IMR-90 (cell line): ENCODE measurements at regions not wholly inside any gene's neighbourhood (a gene's known extent, or its start where the extent isn't known, plus 50 kb on each side); places are given as distances from the start of the nearest gene placed in this dataset.
A peak's percentile ranks its signal among the peaks of the same experiment; 100 is the strongest.

Experiments
- ATAC-seq: fragments of 200-7000 bp; cut with Tn5 transposase; 2 replicates; pipeline ENCODE4 v1.9.1; 2020; ENCODE audit warnings: low read depth, mild to moderate bottlenecking, moderate library complexity
- BruUV-seq: library from RNA; stranded (reverse); fragments of 400-500 nt; replicated peaks from 2 replicates; lab custom pipeline; 2021; lab: Mats Ljungman, UMichigan
- CTCF ChIA-PET: fragments of 300-600 bp; formaldehyde crosslinking; extraction: SDS; loops from one replicate; lab custom pipeline; 2021; ENCODE audit warnings: antibody characterized with exemption; lab: Yijun Ruan, JAX
- POLR2A ChIA-PET: fragments of 300-600 bp; sonication (Branson Sonifier 250); formaldehyde crosslinking; loops from one replicate; lab custom pipeline; 2022; ENCODE audit warnings: antibody characterized with exemption; ENCODE audit not compliant: unreplicated experiment; lab: Charles Lee
- DNase-seq: peaks from one replicate; pipeline ENCODE4 v3.0.0; 2013
- H2AFZ ChIP-seq: replicated peaks from 2 replicates; pipeline ENCODE3; 2013; ENCODE audit warnings: low read length, mild to moderate bottlenecking; ENCODE audit not compliant: poor library complexity
- H2AK5ac ChIP-seq: 2 replicates; pipeline ENCODE4 v1.6.1; 2013; ENCODE audit warnings: low read depth, low read length, inconsistent platforms
- H2AK9ac ChIP-seq: replicated peaks from 2 replicates; pipeline ENCODE3; 2013; ENCODE audit warnings: mild to moderate bottlenecking, low read depth, low read length, moderate library complexity; ENCODE audit not compliant: poor library complexity
- H2BK120ac ChIP-seq: 2 replicates; pipeline ENCODE4 v1.6.1; 2013; ENCODE audit warnings: low read depth, low read length, inconsistent platforms
- H2BK15ac ChIP-seq: 3 replicates; pipeline ENCODE4 v1.6.1; 2013; ENCODE audit warnings: low read depth, low read length, inconsistent platforms
- H2BK20ac ChIP-seq: 2 replicates; pipeline ENCODE4 v1.6.1; 2013; ENCODE audit warnings: low read depth, mild to moderate bottlenecking, inconsistent platforms, low read length, moderate library complexity
- H2BK5ac ChIP-seq: 2 replicates; pipeline ENCODE4 v1.6.1; 2013; ENCODE audit warnings: mild to moderate bottlenecking, low read depth, low read length, inconsistent platforms; ENCODE audit not compliant: poor library complexity, severe bottlenecking
- H3K14ac ChIP-seq: replicated peaks from 2 replicates; pipeline ENCODE4 v1.6.1; 2013; ENCODE audit warnings: low read depth, low read length, inconsistent platforms
- H3K18ac ChIP-seq: 2 replicates; pipeline ENCODE4 v1.6.1; 2013; ENCODE audit warnings: low read depth, low read length, control low read depth
- H3K23ac ChIP-seq: 2 replicates; pipeline ENCODE4 v1.6.1; 2013; ENCODE audit warnings: low read depth, low read length, inconsistent platforms
- H3K27ac ChIP-seq: 2 replicates; pipeline ENCODE4 v1.5.1; 2013; ENCODE audit warnings: mild to moderate bottlenecking, control low read depth, low read length; ENCODE audit not compliant: insufficient read depth
- H3K27me3 ChIP-seq: 2 replicates; pipeline ENCODE4 v1.6.1; 2013; ENCODE audit warnings: low read length; ENCODE audit not compliant: control insufficient read depth, insufficient read depth
- H3K36me3 ChIP-seq: 2 replicates; pipeline ENCODE4 v1.6.1; 2013; ENCODE audit warnings: low read length, mixed read lengths; ENCODE audit not compliant: control insufficient read depth, insufficient read depth
- H3K4ac ChIP-seq: 2 replicates; pipeline ENCODE4 v1.6.1; 2013; ENCODE audit warnings: low read depth, low read length, inconsistent platforms
- H3K4me1 ChIP-seq: 2 replicates; pipeline ENCODE4 v1.6.1; 2013; ENCODE audit warnings: low read length, mixed read lengths; ENCODE audit not compliant: control insufficient read depth, insufficient read depth
- H3K4me2 ChIP-seq: 2 replicates; pipeline ENCODE4 v1.6.1; 2013; ENCODE audit warnings: low read depth, mild to moderate bottlenecking, control low read depth, low read length, moderate library complexity
- H3K4me3 ChIP-seq: 2 replicates; pipeline ENCODE4 v1.5.1; 2013; ENCODE audit warnings: low read depth, mild to moderate bottlenecking, control low read depth, low read length, moderate library complexity; ENCODE audit not compliant: insufficient read depth
- H3K56ac ChIP-seq: 2 replicates; pipeline ENCODE4 v1.6.1; 2013; ENCODE audit warnings: low read length, inconsistent platforms; ENCODE audit not compliant: insufficient read depth; ENCODE audit errors: extremely low read depth
- H3K79me1 ChIP-seq, 2 experiments: 2 replicates each; pipeline ENCODE4 v1.6.1; 2013; ENCODE audit warnings: low read length in 2 of 2, inconsistent platforms in 1 of 2, low read depth in 1 of 2
- H3K9ac ChIP-seq: 2 replicates; pipeline ENCODE4 v1.6.1; 2013; ENCODE audit warnings: low read depth, low read length, control low read depth
- H3K9me1 ChIP-seq: 2 replicates; pipeline ENCODE4 v1.6.1; 2013; ENCODE audit warnings: low read length, inconsistent platforms; ENCODE audit not compliant: insufficient read depth
- H3K9me3 ChIP-seq: 2 replicates; pipeline ENCODE4 v1.6.1; 2013; ENCODE audit warnings: low read length; ENCODE audit not compliant: control insufficient read depth, insufficient read depth
- H4K20me1 ChIP-seq: 2 replicates; pipeline ENCODE4 v1.6.1; 2013; ENCODE audit warnings: low read length, inconsistent platforms; ENCODE audit not compliant: insufficient read depth
- H4K5ac ChIP-seq: 2 replicates; pipeline ENCODE4 v1.6.1; 2013; ENCODE audit warnings: mild to moderate bottlenecking, low read depth, low read length, control low read depth
- H4K8ac ChIP-seq, 2 experiments: 2 replicates each; pipeline ENCODE4 v1.6.1; 2013; ENCODE audit warnings: low read depth in 2 of 2, low read length in 2 of 2, control low read depth in 1 of 2, inconsistent platforms in 1 of 2
- H4K91ac ChIP-seq: 2 replicates; pipeline ENCODE4 v1.6.1; 2013; ENCODE audit warnings: low read depth, low read length, inconsistent platforms; ENCODE audit not compliant: insufficient read depth
- BHLHE40 ChIP-seq: fragments of 150-350 bp; IDR thresholded peaks from 2 replicates; pipeline ENCODE4 v1.6.1; 2016; ENCODE audit warnings: mild to moderate bottlenecking, low read depth, low read length
- CEBPB ChIP-seq: IDR thresholded peaks from 2 replicates; pipeline ENCODE4 v1.6.1; 2012; ENCODE audit warnings: low read depth, low read length, improper control_type of control experiment
- CHD1 ChIP-seq: IDR thresholded peaks from 2 replicates; pipeline ENCODE4 v1.6.1; 2012; ENCODE audit warnings: low read depth, low read length, improper control_type of control experiment
- FOS ChIP-seq: fragments of 150-350 bp; IDR thresholded peaks from 2 replicates; pipeline ENCODE4 v1.6.1; 2016; ENCODE audit warnings: low read depth, low read length
- MAFK ChIP-seq: IDR thresholded peaks from 2 replicates; pipeline ENCODE4 v1.6.1; 2012; ENCODE audit warnings: low read depth, low read length, improper control_type of control experiment
- MAZ ChIP-seq: IDR thresholded peaks from 2 replicates; pipeline ENCODE4 v1.6.1; 2012; ENCODE audit warnings: low read depth, mild to moderate bottlenecking, low read length, improper control_type of control experiment, moderate library complexity, borderline replicate concordance
- MXI1 ChIP-seq: IDR thresholded peaks from 2 replicates; pipeline ENCODE4 v1.6.1; 2012; ENCODE audit warnings: low read depth, mild to moderate bottlenecking, low read length, moderate library complexity, borderline replicate concordance
- NFE2L2 ChIP-seq: fragments of 150-350 bp; IDR thresholded peaks from 2 replicates; pipeline ENCODE4 v1.6.1; 2016; ENCODE audit warnings: low read depth, mild to moderate bottlenecking, low read length
- POLR2A ChIP-seq: IDR thresholded peaks from 2 replicates; pipeline ENCODE4 v1.6.1; 2012; ENCODE audit warnings: mild to moderate bottlenecking, low read depth, low read length
- RAD21 ChIP-seq: IDR thresholded peaks from 2 replicates; pipeline ENCODE4 v1.6.1; 2012; ENCODE audit warnings: low read length, improper control_type of control experiment
- RCOR1 ChIP-seq: IDR thresholded peaks from 2 replicates; pipeline ENCODE4 v1.6.1; 2012; ENCODE audit warnings: mild to moderate bottlenecking, low read length, improper control_type of control experiment; ENCODE audit not compliant: insufficient replicate concordance
- RFX5 ChIP-seq: IDR thresholded peaks from 2 replicates; pipeline ENCODE4 v1.8.0; 2012; ENCODE audit warnings: low read depth, mild to moderate bottlenecking, low read length, moderate library complexity
- SMC3 ChIP-seq: fragments of 150-350 bp; IDR thresholded peaks from 2 replicates; pipeline ENCODE4 v1.6.1; 2016; ENCODE audit warnings: low read depth, mild to moderate bottlenecking, antibody characterized with exemption, low read length, moderate library complexity
- WGBS, 2 experiments: methylation state at CpG; one replicate each; pipeline versions ENCODE4 v1.1.5 to v1.1.7; 2013; ENCODE audit warnings: missing lambda C conversion rate in 2 of 2; ENCODE audit not compliant: insufficient read length in 1 of 2; ENCODE audit errors: extremely low coverage in 2 of 2; 5-methylcytosine and 5-hydroxymethylcytosine counted together
- dilution Hi-C: fragments of 300-500 bp; cut with HindIII; formaldehyde crosslinking; loops from one replicate; pipeline ENCODE4 v1.14.3; 2018; ENCODE audit warnings: low sequenced_read_pairs; ENCODE audit not compliant: unreplicated experiment
- in situ Hi-C: fragments of 300-500 bp; cut with MboI; formaldehyde crosslinking; loops from 3 replicates; pipeline ENCODE4 v1.14.3; 2019; ENCODE audit warnings: low sequenced_read_pairs, inconsistent platforms, mixed read lengths
- intact Hi-C: fragments of 100-400 bp; cut with micrococcal nuclease; formaldehyde crosslinking; loops from 2 replicates; pipeline ENCODE4 v1.10.0; 2022
- TF ChIP-seq, protein P1 (sequence below): conservative IDR thresholded peaks from 2 replicates; pipeline ENCODE4 v1.5.1; 2012; ENCODE audit warnings: mild to moderate bottlenecking, low read depth, low read length, improper control_type of control experiment
- TF ChIP-seq, protein P2 (sequence below): fragments of 150-350 bp; IDR thresholded peaks from 2 replicates; pipeline ENCODE4 v1.6.1; 2016; ENCODE audit warnings: low read depth, mild to moderate bottlenecking, low read length, moderate library complexity, borderline replicate concordance
- TF ChIP-seq, protein P3 (sequence below): fragments of 150-350 bp; IDR thresholded peaks from 2 replicates; pipeline ENCODE4 v1.6.1; 2017; ENCODE audit warnings: mild to moderate bottlenecking, antibody characterized with exemption, low read length, low read depth

DNA sequence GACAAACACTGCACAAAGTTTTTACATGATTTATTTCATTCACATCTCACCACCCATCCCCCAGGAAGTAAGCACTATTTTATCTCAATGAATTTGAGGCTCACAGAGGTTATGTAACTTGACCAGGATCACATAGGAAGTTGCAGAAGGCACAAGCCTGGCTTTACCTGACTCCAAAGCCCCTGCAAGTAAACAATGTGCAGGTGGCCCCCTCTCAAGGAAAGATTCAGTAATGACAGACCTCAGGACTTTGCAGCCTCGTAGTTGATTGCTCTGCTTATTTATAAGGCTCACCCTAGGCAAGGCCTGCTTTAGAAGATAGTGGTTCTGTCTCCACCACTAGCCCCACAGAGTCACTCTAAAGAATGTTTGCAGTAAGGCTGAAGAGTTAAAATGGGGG, 79.8 kb upstream of the MDFIC2 start:
- Histone ChIP-seq H2AFZ (no peak overlapping the region), H2AK9ac (peak overlapping the region; percentile 50), H3K4me1 (no peaks in the 10 kb centered on the region), H3K36me3 (no peaks in the 10 kb centered on the region), H3K9me1 (no peaks in the 10 kb centered on the region), H3K9me3 (no peaks in the 10 kb centered on the region), H4K91ac (no peak overlapping the region), H3K4ac (no peak overlapping the region), H2AK5ac (no peak overlapping the region), H3K4me3 (no peak overlapping the region), H4K20me1 (no peaks in the 10 kb centered on the region), H3K9ac (no peak overlapping the region), H3K23ac (no peak overlapping the region), H3K27me3 (peaks cover 3% of the 10 kb centered on the region; the same call in 1 of the 2 replicates), H3K4me2 (no peak overlapping the region), H2BK15ac (no peak overlapping the region), H3K18ac (no peak overlapping the region), H2BK20ac (no peak overlapping the region), H3K14ac (no peak overlapping the region), H4K5ac (no peak overlapping the region), H2BK5ac (no peak overlapping the region), H3K56ac (no peak overlapping the region), H4K8ac (no peak overlapping the region), H2BK120ac (no peak overlapping the region), H3K27ac (no peak overlapping the region), H3K79me1 (no peaks in the 10 kb centered on the region)
- DNase-seq: no peak
- POLR2A ChIA-PET: no interaction called here
- CTCF ChIA-PET: no interaction called here
- dilution Hi-C loops (no loop called here), intact Hi-C loops (no loop called here), in situ Hi-C loops (no loop called here)
- no CpG with 5 or more reads among the region's 1 CpG for WGBS, 2 experiments
- no peak for ATAC-seq
- TF ChIP-seq MAZ: no peak
- TF ChIP-seq, protein P1, sequence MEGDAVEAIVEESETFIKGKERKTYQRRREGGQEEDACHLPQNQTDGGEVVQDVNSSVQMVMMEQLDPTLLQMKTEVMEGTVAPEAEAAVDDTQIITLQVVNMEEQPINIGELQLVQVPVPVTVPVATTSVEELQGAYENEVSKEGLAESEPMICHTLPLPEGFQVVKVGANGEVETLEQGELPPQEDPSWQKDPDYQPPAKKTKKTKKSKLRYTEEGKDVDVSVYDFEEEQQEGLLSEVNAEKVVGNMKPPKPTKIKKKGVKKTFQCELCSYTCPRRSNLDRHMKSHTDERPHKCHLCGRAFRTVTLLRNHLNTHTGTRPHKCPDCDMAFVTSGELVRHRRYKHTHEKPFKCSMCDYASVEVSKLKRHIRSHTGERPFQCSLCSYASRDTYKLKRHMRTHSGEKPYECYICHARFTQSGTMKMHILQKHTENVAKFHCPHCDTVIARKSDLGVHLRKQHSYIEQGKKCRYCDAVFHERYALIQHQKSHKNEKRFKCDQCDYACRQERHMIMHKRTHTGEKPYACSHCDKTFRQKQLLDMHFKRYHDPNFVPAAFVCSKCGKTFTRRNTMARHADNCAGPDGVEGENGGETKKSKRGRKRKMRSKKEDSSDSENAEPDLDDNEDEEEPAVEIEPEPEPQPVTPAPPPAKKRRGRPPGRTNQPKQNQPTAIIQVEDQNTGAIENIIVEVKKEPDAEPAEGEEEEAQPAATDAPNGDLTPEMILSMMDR: no peak
- TF ChIP-seq, protein P2, sequence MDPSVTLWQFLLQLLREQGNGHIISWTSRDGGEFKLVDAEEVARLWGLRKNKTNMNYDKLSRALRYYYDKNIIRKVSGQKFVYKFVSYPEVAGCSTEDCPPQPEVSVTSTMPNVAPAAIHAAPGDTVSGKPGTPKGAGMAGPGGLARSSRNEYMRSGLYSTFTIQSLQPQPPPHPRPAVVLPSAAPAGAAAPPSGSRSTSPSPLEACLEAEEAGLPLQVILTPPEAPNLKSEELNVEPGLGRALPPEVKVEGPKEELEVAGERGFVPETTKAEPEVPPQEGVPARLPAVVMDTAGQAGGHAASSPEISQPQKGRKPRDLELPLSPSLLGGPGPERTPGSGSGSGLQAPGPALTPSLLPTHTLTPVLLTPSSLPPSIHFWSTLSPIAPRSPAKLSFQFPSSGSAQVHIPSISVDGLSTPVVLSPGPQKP: no peak
- TF ChIP-seq CEBPB: no peak
- no peak for TF ChIP-seq RAD21
- TF ChIP-seq RFX5: no peak
- no peak for TF ChIP-seq CHD1
- TF ChIP-seq MAFK: no peak
- no peak for TF ChIP-seq POLR2A
- no peak for TF ChIP-seq NFE2L2
- no peak for TF ChIP-seq RCOR1
- TF ChIP-seq FOS: no peak
- TF ChIP-seq, protein P3, sequence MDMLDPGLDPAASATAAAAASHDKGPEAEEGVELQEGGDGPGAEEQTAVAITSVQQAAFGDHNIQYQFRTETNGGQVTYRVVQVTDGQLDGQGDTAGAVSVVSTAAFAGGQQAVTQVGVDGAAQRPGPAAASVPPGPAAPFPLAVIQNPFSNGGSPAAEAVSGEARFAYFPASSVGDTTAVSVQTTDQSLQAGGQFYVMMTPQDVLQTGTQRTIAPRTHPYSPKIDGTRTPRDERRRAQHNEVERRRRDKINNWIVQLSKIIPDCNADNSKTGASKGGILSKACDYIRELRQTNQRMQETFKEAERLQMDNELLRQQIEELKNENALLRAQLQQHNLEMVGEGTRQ: no peak
- TF ChIP-seq MXI1: no peak
- no peak for TF ChIP-seq BHLHE40
- no peak for TF ChIP-seq SMC3
- BruUV-seq: no TSS peak
